ENCODE measurements at regions not wholly inside any gene's neighbourhood (a gene's known extent, or its start where the extent isn't known, plus 50 kb on each side); places are given as distances from the start of the nearest gene placed in this dataset.
"Not testable (repeated sequence)": the region's sequence is repeated elsewhere in the genome, so short reads cannot be mapped to it uniquely, and the experiment has no call there.

- no peak for DNase-seq
Observed at GRCh38 chr5:14054111-14054854, 88.9 kb upstream of the TRIO start.

- DNase-seq, result no peak
Observed at GRCh38 chr5:14050821-14051220, 92.3 kb upstream of the TRIO start.

GRCh38 chr5:14048434-14048833 is 94.7 kb upstream of the TRIO start:
- DNase-seq, result no peak

- no peak for DNase-seq
Observed at GRCh38 chr5:14041528-14042192, 97.2 kb upstream of the DNAH5 start.

- DNase-seq, result no peak
Observed at GRCh38 chr5:14040542-14040941, 96.1 kb upstream of the DNAH5 start.

- DNase-seq, result no peak
Observed at GRCh38 chr5:14039576-14039975, 95.1 kb upstream of the DNAH5 start.

GRCh38 chr5:14039063-14039462 is 94.6 kb upstream of the DNAH5 start:
- no peak for DNase-seq

GRCh38 chr5:14038341-14038959 is 94.0 kb upstream of the DNAH5 start:
- no peak for DNase-seq

GRCh38 chr5:14036947-14037346 is 92.5 kb upstream of the DNAH5 start:
- no peak for DNase-seq

GRCh38 chr5:14036514-14036913 is 92.0 kb upstream of the DNAH5 start:
- no peak for DNase-seq

GRCh38 chr5:14035859-14036503 is 91.5 kb upstream of the DNAH5 start:
- no peak for DNase-seq

GRCh38 chr5:14034963-14035362 is 90.5 kb upstream of the DNAH5 start:
- no peak for DNase-seq

- DNase-seq, result no peak
Observed at GRCh38 chr5:14032918-14033317, 88.4 kb upstream of the DNAH5 start.

- no peak for DNase-seq
Observed at GRCh38 chr5:14028938-14029584, 84.6 kb upstream of the DNAH5 start.

- DNase-seq, result no peak
Observed at GRCh38 chr5:14028188-14028587, 83.7 kb upstream of the DNAH5 start.

- DNase-seq, result no peak
Observed at GRCh38 chr5:14025569-14026286, 81.2 kb upstream of the DNAH5 start.

- no peak for DNase-seq
Observed at GRCh38 chr5:14022971-14023370, 78.5 kb upstream of the DNAH5 start.

- DNase-seq, result not testable (repeated sequence)
Observed at GRCh38 chr5:14020944-14021343, 76.5 kb upstream of the DNAH5 start.

- no peak for DNase-seq
Observed at GRCh38 chr5:14019768-14020290, 75.3 kb upstream of the DNAH5 start.

GRCh38 chr5:14017904-14018303 is 73.4 kb upstream of the DNAH5 start:
- DNase-seq, result no peak

GRCh38 chr5:14016549-14016948 is 72.1 kb upstream of the DNAH5 start:
- no peak for DNase-seq

All from activated T-cell treated with anti-CD3 and anti-CD28 coated beads, Interleukin-2, amount 50 U/mL, for 48 hours (primary cell).